ENCODE measurements at regions not wholly inside any gene's neighbourhood (a gene's known extent, or its start where the extent isn't known, plus 50 kb on each side); places are given as distances from the start of the nearest gene placed in this dataset.

DNA sequence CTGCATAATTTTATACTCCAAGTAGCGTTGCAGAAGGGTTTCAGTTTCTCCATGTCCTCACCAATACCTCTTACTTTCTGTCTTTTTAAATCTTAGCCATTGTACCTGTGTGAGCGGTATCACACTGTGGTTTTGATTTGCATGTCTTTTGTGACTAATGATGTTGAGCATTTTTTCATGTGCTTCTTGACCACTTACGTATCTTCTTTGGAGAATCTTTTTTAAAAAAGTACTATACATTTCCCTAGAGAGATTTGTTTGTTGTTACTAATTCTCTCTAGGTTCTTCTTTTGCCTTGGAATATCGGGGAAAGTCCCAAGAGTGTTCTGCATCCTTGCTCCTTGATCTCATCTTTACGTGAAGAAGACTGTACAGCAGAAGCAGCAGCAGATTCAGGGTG, 81.8 kb upstream of the WARS2 start:
- ChIA-PET POLR2A (no interaction called here), CTCF (no interaction called here)
- DNase-seq (ENCODE audit: low read depth) = no peak
- Histone ChIP-seq H3K36me3 (ENCODE audit: control insufficient read depth, insufficient read depth, low read length) (no peaks in the 10 kb centered on the region), H3K27me3 (ENCODE audit: control insufficient read depth, insufficient read depth, low read length) (no peaks in the 10 kb centered on the region), H3K4me3 (ENCODE audit: low read depth, low read length) (no peak overlapping the region)
- TF ChIP-seq, protein P1, sequence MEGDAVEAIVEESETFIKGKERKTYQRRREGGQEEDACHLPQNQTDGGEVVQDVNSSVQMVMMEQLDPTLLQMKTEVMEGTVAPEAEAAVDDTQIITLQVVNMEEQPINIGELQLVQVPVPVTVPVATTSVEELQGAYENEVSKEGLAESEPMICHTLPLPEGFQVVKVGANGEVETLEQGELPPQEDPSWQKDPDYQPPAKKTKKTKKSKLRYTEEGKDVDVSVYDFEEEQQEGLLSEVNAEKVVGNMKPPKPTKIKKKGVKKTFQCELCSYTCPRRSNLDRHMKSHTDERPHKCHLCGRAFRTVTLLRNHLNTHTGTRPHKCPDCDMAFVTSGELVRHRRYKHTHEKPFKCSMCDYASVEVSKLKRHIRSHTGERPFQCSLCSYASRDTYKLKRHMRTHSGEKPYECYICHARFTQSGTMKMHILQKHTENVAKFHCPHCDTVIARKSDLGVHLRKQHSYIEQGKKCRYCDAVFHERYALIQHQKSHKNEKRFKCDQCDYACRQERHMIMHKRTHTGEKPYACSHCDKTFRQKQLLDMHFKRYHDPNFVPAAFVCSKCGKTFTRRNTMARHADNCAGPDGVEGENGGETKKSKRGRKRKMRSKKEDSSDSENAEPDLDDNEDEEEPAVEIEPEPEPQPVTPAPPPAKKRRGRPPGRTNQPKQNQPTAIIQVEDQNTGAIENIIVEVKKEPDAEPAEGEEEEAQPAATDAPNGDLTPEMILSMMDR (IDR thresholded peaks at IDR 0.05; ENCODE audit: insufficient read depth, low read depth, low read length) = no peak

DNA sequence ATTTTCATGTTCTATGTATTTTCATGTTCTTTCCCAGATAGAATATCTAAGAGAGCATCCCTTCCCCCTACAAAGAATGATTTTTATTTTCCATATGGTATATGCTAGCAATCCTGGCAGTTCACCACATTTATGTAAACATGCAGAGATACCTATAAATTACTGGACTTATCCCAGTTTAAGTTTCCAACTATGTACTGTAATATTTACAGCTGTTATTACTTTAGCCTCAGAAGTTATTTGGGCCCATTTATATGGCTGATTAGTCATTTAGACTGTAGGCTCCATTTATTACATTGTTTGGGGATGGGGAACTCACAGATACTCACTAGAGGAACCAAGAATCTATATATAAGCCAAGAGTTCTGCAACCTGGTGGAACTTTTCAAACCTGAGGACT, 84.8 kb upstream of the WARS2 start:
- H3K36me3 ChIP-seq (ENCODE audit: control insufficient read depth, insufficient read depth, low read length) = no peaks in the 10 kb centered on the region
- DNase-seq (ENCODE audit: low read depth) = no peak
- CTCF ChIA-PET = no interaction called here
- POLR2A ChIA-PET = no interaction called here
- H3K27me3 ChIP-seq (ENCODE audit: control insufficient read depth, insufficient read depth, low read length) = no peaks in the 10 kb centered on the region
- H3K4me3 ChIP-seq (ENCODE audit: low read depth, low read length) = no peak overlapping the region
- TF ChIP-seq, protein P1 (IDR thresholded peaks at IDR 0.05; ENCODE audit: insufficient read depth, low read depth, low read length) = no peak

DNA sequence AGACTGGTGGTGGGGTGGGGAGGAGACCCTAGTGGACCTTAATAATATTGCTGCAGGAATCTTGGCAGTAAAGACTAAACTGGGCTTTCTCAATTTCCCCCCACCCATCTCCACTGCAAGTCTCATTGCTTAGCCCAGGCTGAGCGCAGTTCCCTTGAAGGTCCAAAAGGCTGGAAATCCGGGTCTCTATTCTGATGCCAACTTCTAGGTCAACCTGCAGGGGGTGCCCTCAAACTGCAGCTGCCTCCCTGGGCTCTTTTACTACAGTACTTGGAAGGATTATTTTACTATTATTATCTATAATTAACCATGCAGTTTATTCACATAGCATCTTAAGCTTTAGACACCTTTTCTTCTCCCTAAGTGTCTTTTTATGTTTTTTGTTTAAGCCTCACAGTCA, 85.4 kb upstream of the WARS2 start:
- TF ChIP-seq, protein P1 (IDR thresholded peaks at IDR 0.05; ENCODE audit: insufficient read depth, low read depth, low read length) = no peak
- Histone ChIP-seq H3K27me3 (ENCODE audit: control insufficient read depth, insufficient read depth, low read length) (no peaks in the 10 kb centered on the region), H3K36me3 (ENCODE audit: control insufficient read depth, insufficient read depth, low read length) (no peaks in the 10 kb centered on the region), H3K4me3 (ENCODE audit: low read depth, low read length) (no peak overlapping the region)
- ChIA-PET POLR2A (no interaction called here), CTCF (interaction anchor here (0.7 kb wide), 1 partner anchor 400 kb away, joined by 3 read pairs; no protein-coding TSS in a partner anchor)
- DNase-seq (ENCODE audit: low read depth) = no peak

DNA sequence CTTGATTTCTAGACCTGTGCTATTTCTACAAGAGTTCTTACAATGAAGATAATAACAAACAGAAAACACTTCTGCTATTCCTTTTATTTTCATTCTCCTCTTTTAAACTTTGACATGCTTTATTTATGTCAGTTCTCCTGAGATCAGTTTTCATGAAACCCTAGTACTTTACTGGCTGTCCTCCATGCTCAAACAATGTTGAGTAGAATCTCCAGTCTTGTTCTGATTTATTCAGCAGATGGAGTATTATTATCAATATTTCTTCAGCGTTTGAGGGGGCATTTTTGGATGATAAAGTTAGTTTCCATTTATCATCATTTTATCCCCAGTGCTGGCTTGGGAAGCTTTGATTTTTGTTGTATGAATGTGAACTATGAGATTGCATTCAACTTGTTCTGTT, 85.9 kb upstream of the WARS2 start:
- CTCF ChIA-PET = interaction anchor here (0.7 kb wide), 1 partner anchor 400 kb away, joined by 3 read pairs; no protein-coding TSS in a partner anchor
- H3K36me3 ChIP-seq (ENCODE audit: control insufficient read depth, insufficient read depth, low read length) = no peaks in the 10 kb centered on the region
- H3K4me3 ChIP-seq (ENCODE audit: low read depth, low read length) = no peak overlapping the region
- H3K27me3 ChIP-seq (ENCODE audit: control insufficient read depth, insufficient read depth, low read length) = no peaks in the 10 kb centered on the region
- POLR2A ChIA-PET = no interaction called here
- TF ChIP-seq, protein P1 (IDR thresholded peaks at IDR 0.05; ENCODE audit: insufficient read depth, low read depth, low read length) = no peak
- no peak for DNase-seq (ENCODE audit: low read depth)

DNA sequence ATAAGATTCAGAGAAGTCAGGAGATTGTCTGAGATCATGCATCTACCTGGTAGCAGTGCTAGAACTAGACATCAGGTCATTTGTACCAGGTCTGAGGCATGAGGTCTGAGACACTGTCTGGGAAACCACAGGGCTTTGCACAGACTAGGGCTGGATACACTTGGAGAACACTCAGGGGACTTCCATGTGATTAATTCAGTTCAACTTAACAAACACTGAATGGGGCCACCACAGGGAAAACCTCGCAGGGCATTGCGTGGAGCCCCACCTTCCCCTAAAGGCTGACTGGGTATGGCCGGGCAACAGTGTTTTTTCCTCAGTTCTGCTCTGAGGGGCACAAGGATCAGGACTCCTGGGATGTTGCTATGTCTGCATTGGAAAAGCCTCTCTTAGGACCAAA, 86.5 kb upstream of the WARS2 start:
- no peak for DNase-seq (ENCODE audit: low read depth)
- no peaks in the 10 kb centered on the region for H3K27me3 ChIP-seq (ENCODE audit: control insufficient read depth, insufficient read depth, low read length)
- TF ChIP-seq, protein P1 (IDR thresholded peaks at IDR 0.05; ENCODE audit: insufficient read depth, low read depth, low read length) = no peak
- no peaks in the 10 kb centered on the region for H3K36me3 ChIP-seq (ENCODE audit: control insufficient read depth, insufficient read depth, low read length)
- POLR2A ChIA-PET = no interaction called here
- H3K4me3 ChIP-seq (ENCODE audit: low read depth, low read length) = no peak overlapping the region
- CTCF ChIA-PET = no interaction called here

Measured in BJ (cell line).